GM19023 (cell line): ENCODE measurements at regions not wholly inside any gene's neighbourhood (a gene's known extent, or its start where the extent isn't known, plus 50 kb on each side); places are given as distances from the start of the nearest gene placed in this dataset.

Experiments
- ATAC-seq: cut with Tn5 transposase; IDR thresholded peaks from one replicate; pipeline ENCODE4 v1.9.1; 2021; ENCODE audit warnings: mild to moderate bottlenecking, moderate library complexity; ENCODE audit not compliant: unreplicated experiment

GRCh38 chr2:128399690-128400291, 81.1 kb upstream of the HS6ST1 start:
- ATAC-seq: no peak

- ATAC-seq: no peak
Measured at GRCh38 chr2:128401680-128402079, 83.0 kb upstream of the HS6ST1 start.

- no peak for ATAC-seq
Measured at GRCh38 chr2:128402911-128403670, 84.4 kb upstream of the HS6ST1 start.

- no peak for ATAC-seq
Measured at GRCh38 chr2:128403814-128404708, 85.4 kb upstream of the HS6ST1 start.

GRCh38 chr2:128404709-128405466, 86.2 kb upstream of the HS6ST1 start:
- ATAC-seq: no peak

- ATAC-seq: no peak
Measured at GRCh38 chr2:128405467-128405900, 86.8 kb upstream of the HS6ST1 start.

- no peak for ATAC-seq
Measured at GRCh38 chr2:128405981-128406613, 87.4 kb upstream of the HS6ST1 start.

- no peak for ATAC-seq
Measured at GRCh38 chr2:128406736-128407554, 88.3 kb upstream of the HS6ST1 start.

- no peak for ATAC-seq
Measured at GRCh38 chr2:128408349-128409305, 90.0 kb upstream of the HS6ST1 start.

GRCh38 chr2:128409326-128410034, 90.8 kb upstream of the HS6ST1 start:
- ATAC-seq: no peak

- ATAC-seq: no peak
Measured at GRCh38 chr2:128410035-128410757, 91.5 kb upstream of the HS6ST1 start.

GRCh38 chr2:128410758-128411215, 92.1 kb upstream of the HS6ST1 start:
- no peak for ATAC-seq

GRCh38 chr2:128411431-128411830, 92.8 kb upstream of the HS6ST1 start:
- ATAC-seq: no peak

GRCh38 chr2:128412181-128412871, 93.7 kb upstream of the HS6ST1 start:
- no peak for ATAC-seq

GRCh38 chr2:128413014-128413717, 94.5 kb upstream of the HS6ST1 start:
- no peak for ATAC-seq
